ENCODE measurements at regions not wholly inside any gene's neighbourhood (a gene's known extent, or its start where the extent isn't known, plus 50 kb on each side); places are given as distances from the start of the nearest gene placed in this dataset.

GRCh38 chr2:226172309-226172708, 627.3 kb downstream of the IRS1 start:
- no peak for TF ChIP-seq POLR2AphosphoS5 (IDR thresholded peaks at IDR 0.05; ENCODE audit: low read depth, low read length)
- no peak for TF ChIP-seq TAF1 (IDR thresholded peaks at IDR 0.05; ENCODE audit: low read depth, low read length)
- TF ChIP-seq POLR2A (IDR thresholded peaks at IDR 0.05; ENCODE audit: low read depth, low read length) = no peak
- TF ChIP-seq PAX5 (IDR thresholded peaks at IDR 0.05; ENCODE audit: insufficient read depth, low read length, severe bottlenecking) = no peak
- no peak for TF ChIP-seq SPI1 (IDR thresholded peaks at IDR 0.05; ENCODE audit: low read depth, low read length)
